Panc1 (cell line): ENCODE measurements at regions not wholly inside any gene's neighbourhood (a gene's known extent, or its start where the extent isn't known, plus 50 kb on each side); places are given as distances from the start of the nearest gene placed in this dataset.

Experiments
- ATAC-seq: fragments of 200-7000 bp; cut with Tn5 transposase; 2 replicates; pipeline ENCODE4 v1.9.1; 2020; ENCODE audit warnings: mild to moderate bottlenecking, moderate library complexity
- BruUV-seq: library from RNA; stranded (reverse); fragments of 400-500 nt; replicated peaks from 2 replicates; lab custom pipeline; 2021; lab: Mats Ljungman, UMichigan
- CTCF ChIA-PET: fragments of 300-600 bp; sonication (Branson Sonifier 250); formaldehyde crosslinking; loops from one replicate; lab custom pipeline; 2022; ENCODE audit warnings: antibody characterized with exemption; lab: Charles Lee
- POLR2A ChIA-PET: fragments of 300-600 bp; sonication (Branson Sonifier 250); formaldehyde crosslinking; loops from one replicate; lab custom pipeline; 2022; ENCODE audit warnings: antibody characterized with exemption; lab: Charles Lee
- DNase-seq: peaks from one replicate; pipeline ENCODE4 v3.0.0-alpha.2; 2010; ENCODE audit warnings: low read depth, low spot score
- H3K27ac ChIP-seq: 2 replicates; pipeline ENCODE4 v1.5.1; 2011; ENCODE audit warnings: mild to moderate bottlenecking, low read length, inconsistent platforms
- H3K27me3 ChIP-seq: fragments of 200-500 bp; sonication (Bioruptor generic); 2 replicates; pipeline ENCODE4 v1.6.0; 2014; ENCODE audit warnings: low read length, inconsistent platforms; ENCODE audit not compliant: control insufficient read depth, insufficient read depth
- H3K36me3 ChIP-seq: fragments of 200-500 bp; sonication (Bioruptor generic); 2 replicates; pipeline ENCODE4 v1.5.1; 2014; ENCODE audit warnings: inconsistent platforms, mild to moderate bottlenecking, low read length, moderate library complexity; ENCODE audit not compliant: control insufficient read depth, insufficient read depth
- H3K4me1 ChIP-seq: 2 replicates; pipeline ENCODE4 v1.5.1; 2011; ENCODE audit warnings: inconsistent platforms, mild to moderate bottlenecking, low read length, moderate library complexity; ENCODE audit not compliant: control insufficient read depth, insufficient read depth
- H3K4me3 ChIP-seq, 2 experiments: 2 replicates each; pipeline ENCODE4 v1.5.1; 2011 to 2012; ENCODE audit warnings: low read depth in 2 of 2, low read length in 2 of 2, mild to moderate bottlenecking in 2 of 2, inconsistent platforms in 1 of 2, moderate library complexity in 1 of 2
- H3K9me3 ChIP-seq: fragments of 200-500 bp; sonication (Bioruptor generic); 2 replicates; pipeline ENCODE4 v1.5.1; 2014; ENCODE audit warnings: low read depth, mild to moderate bottlenecking, inconsistent platforms, low read length, moderate library complexity; ENCODE audit not compliant: control insufficient read depth, insufficient read depth
- CTCF ChIP-seq: fragments of 450-650 bp; IDR thresholded peaks from 2 replicates; pipeline ENCODE4 v1.5.1; 2017; ENCODE audit warnings: mild to moderate bottlenecking
- POLR2AphosphoS5 ChIP-seq: IDR thresholded peaks from 2 replicates; pipeline ENCODE4 v1.6.1; 2012; ENCODE audit warnings: mild to moderate bottlenecking, low read depth, low read length, moderate library complexity
- REST ChIP-seq, 2 experiments: IDR thresholded peaks; 2 replicates each; pipeline ENCODE4 v1.6.1; 2011 to 2012; ENCODE audit warnings: low read depth in 2 of 2, control low read depth in 1 of 2, low read length in 1 of 2, mild to moderate bottlenecking in 1 of 2, moderate library complexity in 1 of 2; ENCODE audit not compliant: insufficient read depth in 1 of 2
- SIN3A ChIP-seq: IDR thresholded peaks from 2 replicates; pipeline ENCODE4 v1.6.1; 2012; ENCODE audit warnings: low read depth, mild to moderate bottlenecking, low read length, moderate library complexity, borderline replicate concordance; ENCODE audit not compliant: insufficient read depth
- TCF7L2 ChIP-seq: IDR thresholded peaks from 2 replicates; pipeline ENCODE4 v1.6.1; 2011; ENCODE audit warnings: mild to moderate bottlenecking, low read depth, low read length, inconsistent platforms
- in situ Hi-C: cut with HindIII; loops from 2 replicates; pipeline ENCODE4 v1.10.0; 2016; ENCODE audit warnings: low sequenced_read_pairs, low pct_unique_long_range_greater_than_20kb
- intact Hi-C: fragments of 100-400 bp; cut with micrococcal nuclease; formaldehyde crosslinking; loops from one replicate; pipeline ENCODE4 v1.10.0; 2022; ENCODE audit not compliant: unreplicated experiment

DNA sequence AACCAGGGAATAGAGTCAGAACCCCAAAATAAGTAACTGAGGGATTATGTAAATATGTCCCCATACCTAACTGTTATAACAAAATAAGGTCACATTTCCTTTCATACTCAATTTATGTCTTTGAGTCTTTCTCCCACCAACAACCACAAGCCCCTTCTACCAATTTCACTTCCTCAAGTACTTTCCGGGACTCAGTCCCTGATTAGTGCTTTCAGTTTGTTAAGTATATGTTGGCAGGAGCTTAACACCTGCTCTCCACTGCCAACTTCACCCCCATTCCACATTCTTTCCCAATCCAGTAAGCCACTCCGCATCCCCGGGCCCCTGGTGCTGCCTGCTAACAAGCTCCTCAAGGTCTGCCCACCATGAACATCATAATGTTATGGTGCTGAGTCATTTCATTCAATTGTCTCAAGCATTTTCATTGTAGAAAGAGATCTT is 71.3 kb upstream of the SPRY1 start:
- no peaks in the 10 kb centered on the region for H3K4me1 ChIP-seq
- 0 out of 2 replicates have a peak, but pooled peaks cover 2% of the 10 kb centered on the region for H3K9me3 ChIP-seq
- intact Hi-C loops (no loop called here), in situ Hi-C loops (no loop called here)
- no peaks in the 10 kb centered on the region for H3K36me3 ChIP-seq
- ATAC-seq: no peak
- TF ChIP-seq POLR2AphosphoS5: no peak
- TF ChIP-seq CTCF: no peak
- TF ChIP-seq TCF7L2: no peak
- TF ChIP-seq REST (IDR thresholded peaks at IDR 0.05; ENCODE audit: insufficient read depth in 1 of 2, low read depth in 2 of 2, low read length in 1 of 2): no peak
- no peak for TF ChIP-seq SIN3A
- BruUV-seq: no TSS peak
- no peak overlapping the region for H3K4me3 ChIP-seq
- POLR2A ChIA-PET: no interaction called here
- no peak overlapping the region for H3K27ac ChIP-seq
- H3K27me3 ChIP-seq: no peaks in the 10 kb centered on the region
- no peak for DNase-seq
- CTCF ChIA-PET: no interaction called here

DNA sequence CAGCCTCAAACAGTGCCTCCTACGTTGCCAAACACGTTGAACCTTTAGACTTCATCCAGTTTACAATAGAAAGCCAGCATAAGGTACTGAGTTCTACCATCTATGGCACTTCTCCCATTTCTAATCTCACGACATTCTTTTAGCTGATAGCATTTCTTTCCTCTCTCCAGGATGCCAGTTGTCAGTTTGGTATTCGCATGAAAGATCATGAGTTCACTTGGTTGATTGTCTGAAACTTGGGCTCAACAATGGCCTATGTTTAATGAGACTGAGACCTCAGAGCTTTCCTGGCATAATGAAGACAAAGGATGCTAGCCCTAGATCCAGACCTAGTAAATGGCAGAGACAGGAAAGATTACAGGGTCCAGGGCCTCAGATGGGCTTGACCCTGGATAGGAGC is 69.2 kb upstream of the SPRY1 start:
- DNase-seq (no peak), ATAC-seq (no peak)
- POLR2A ChIA-PET: no interaction called here
- intact Hi-C loops: no loop called here
- H3K27me3 ChIP-seq: no peaks in the 10 kb centered on the region
- H3K9me3 ChIP-seq: no peaks in the 10 kb centered on the region
- in situ Hi-C loops: no loop called here
- no peak overlapping the region for H3K4me3 ChIP-seq
- TF ChIP-seq TCF7L2 (no peak), REST (IDR thresholded peaks at IDR 0.05; ENCODE audit: insufficient read depth in 1 of 2, low read depth in 2 of 2, low read length in 1 of 2) (no peak), POLR2AphosphoS5 (no peak), SIN3A (no peak), CTCF (no peak)
- H3K27ac ChIP-seq: no peak overlapping the region
- H3K4me1 ChIP-seq: no peaks in the 10 kb centered on the region
- no TSS peak for BruUV-seq
- CTCF ChIA-PET: no interaction called here
- no peaks in the 10 kb centered on the region for H3K36me3 ChIP-seq
